ENCODE measurements at regions not wholly inside any gene's neighbourhood (a gene's known extent, or its start where the extent isn't known, plus 50 kb on each side); places are given as distances from the start of the nearest gene placed in this dataset.

DNA sequence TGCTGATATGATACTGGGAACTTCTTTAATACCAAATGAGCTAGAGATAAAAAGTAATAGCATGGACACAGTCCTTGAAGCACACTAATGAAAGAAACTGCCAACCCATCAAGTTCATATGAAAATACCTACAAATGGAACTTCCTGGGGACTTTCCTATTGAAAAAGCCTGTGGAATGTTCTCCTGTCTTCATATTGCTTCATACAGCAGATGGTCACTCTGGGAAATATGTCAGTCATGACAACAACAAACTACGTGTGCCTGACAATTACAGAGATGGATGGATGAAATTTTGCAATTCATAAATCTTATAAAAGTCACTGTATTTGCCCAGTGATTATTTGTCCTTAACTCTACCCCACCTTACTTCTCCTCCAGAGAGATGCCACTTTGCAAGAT is 106.6 kb upstream of the COL1A2 start:
- TF ChIP-seq POLR2AphosphoS5 (IDR thresholded peaks at IDR 0.05; ENCODE audit: low read depth, low read length): no peak
- TF ChIP-seq POLR2A (IDR thresholded peaks at IDR 0.05; ENCODE audit: low read depth, low read length): no peak
- no peak for TF ChIP-seq TAF1 (IDR thresholded peaks at IDR 0.05; ENCODE audit: borderline replicate concordance, low read depth, low read length)
